RPMI7951 (cell line): ENCODE measurements at regions not wholly inside any gene's neighbourhood (a gene's known extent, or its start where the extent isn't known, plus 50 kb on each side); places are given as distances from the start of the nearest gene placed in this dataset.
"Not testable (repeated sequence)": the region's sequence is repeated elsewhere in the genome, so short reads cannot be mapped to it uniquely, and the experiment has no call there.

Source experiments
- DNase-seq: peaks from one replicate; pipeline ENCODE4 v3.0.0-alpha.2; 2012; ENCODE audit warnings: low read depth

DNA sequence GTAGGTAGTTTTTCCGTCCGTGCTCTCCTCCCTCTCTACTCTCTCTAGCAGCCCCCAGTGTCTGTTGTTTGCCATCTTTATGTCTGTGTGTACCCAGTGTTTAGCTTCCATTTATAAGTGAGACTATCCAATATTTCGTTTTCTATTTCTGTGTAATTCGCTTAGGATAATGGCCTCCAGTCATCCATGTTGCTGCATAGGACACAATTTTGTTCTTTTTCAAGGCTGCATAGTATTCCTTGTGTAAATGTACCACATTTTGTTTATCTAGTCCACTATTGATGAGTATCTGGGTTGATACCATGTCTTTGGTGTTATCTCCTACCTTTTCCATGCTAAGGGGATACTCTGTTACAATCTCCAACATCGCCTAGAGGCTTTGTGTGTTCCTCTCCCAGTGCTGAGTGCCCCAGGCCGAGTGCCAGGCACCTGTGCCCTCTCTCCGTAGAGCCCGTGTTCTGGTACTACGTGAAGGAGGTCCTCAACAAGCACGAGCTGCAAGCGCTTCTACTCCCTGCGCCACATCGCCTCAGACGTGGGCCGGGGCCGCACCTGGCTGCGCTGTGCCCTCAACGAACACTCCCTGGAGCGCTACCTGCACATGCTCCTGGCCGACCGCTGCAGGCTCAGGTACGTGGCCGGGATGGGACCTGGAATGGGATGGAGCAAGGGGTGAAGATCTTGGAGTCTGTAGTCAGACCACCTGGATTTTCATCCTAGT, 51.0 kb downstream of the NPIPB11 start:
- DNase-seq, result not testable (repeated sequence)

DNA sequence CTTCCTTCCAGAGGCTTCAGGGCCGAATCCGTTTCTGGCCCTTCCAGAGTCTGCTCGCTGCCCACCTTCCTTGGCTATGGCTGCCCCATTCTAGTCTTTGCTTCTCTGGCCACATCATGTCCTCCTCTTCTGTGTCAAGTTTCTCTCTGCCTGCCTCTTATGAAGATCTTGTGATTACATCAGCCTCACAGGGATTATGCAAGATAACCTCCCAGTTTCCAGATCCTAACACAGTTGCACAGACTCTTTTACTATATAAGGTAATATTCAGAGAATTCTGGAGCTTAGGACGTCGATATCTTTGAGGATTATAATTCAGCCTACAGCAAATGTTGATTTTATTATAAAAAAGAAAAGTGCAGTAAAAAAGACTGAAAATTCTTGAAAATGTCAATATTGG, 52.1 kb downstream of the NPIPB11 start:
- DNase-seq, result not testable (repeated sequence)

DNA sequence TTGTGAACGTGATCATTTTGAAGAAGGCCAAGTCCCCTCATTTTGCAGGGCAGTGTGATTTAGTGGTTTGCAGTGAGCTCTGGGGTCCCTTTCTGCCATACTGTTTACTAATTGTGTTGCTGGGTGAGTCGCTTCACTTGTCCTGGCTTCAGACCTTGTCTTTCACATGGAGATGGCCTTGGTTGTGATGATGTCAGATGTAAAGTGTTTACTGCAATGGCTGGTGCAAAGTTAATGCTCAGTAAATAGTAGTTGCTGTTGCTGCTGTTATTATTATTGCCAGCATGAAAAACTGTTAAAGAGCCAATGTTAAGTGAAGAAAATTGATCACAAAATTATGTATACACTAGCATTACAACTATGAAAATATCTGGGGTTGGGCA, 53.9 kb downstream of the NPIPB11 start:
- not testable (repeated sequence) for DNase-seq

DNA sequence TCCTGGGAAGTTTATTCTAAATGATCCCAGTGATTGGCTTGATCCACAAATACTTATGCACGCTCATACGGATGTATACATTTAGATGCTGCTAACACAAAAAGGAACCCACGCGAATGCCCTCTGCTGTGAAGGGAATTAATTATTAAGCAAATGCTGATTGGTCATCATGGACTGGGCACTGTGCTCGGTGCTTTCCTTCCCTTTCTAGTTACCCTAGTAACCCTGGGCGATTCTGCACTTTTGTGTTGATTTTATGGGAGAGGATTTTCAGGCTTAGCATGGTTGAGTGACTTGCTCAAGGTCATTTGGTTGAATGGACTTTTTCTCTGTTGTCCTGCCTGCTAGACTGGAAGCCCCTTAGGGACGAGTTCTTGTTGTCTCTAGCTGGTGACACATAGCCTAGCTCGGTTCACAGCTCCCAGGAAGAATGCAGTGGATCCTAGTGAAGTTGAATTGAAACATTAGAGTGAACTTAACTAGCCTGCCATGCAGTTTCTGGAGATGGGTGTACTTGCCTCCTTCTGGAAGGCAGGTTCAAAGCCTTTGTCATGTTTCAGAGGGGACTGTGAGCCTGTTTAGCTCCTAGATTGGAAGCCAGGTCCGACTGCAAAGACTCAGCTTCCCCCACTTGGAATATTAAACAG, 54.4 kb downstream of the NPIPB11 start:
- DNase-seq, result not testable (repeated sequence)

DNA sequence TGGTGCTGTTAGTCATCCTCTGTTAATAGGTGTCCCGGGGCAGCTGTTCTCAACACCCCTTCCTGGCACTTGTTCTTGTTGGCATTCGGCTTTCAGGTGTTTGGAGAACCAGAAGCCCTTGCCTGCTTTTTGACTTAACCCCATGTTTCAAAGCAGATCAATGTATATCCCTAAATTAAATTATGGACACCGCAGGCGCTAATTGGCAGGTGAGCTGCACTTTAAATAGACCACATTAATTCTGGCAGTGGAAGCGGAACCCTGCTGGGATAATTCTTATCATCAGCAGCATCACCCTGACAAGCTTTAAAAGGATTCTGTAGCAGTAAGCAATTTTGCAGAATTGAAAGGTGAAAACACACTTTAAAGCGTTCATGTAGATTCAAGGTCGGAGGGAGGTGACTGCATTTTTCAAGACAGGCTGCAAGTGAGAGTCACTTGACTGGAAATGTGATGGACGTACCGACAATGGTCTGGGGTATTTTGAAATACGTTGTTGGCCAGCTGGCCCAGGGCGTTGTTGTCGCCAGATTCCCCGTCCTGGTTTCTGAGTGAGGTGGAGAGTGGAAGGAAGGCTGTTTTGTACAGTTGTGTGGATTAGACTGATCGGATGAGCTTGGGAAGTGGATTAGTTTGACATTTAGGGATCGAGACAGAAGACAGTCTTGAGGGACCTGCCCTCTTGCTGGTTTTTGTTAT, 55.1 kb downstream of the NPIPB11 start:
- not testable (repeated sequence) for DNase-seq

DNA sequence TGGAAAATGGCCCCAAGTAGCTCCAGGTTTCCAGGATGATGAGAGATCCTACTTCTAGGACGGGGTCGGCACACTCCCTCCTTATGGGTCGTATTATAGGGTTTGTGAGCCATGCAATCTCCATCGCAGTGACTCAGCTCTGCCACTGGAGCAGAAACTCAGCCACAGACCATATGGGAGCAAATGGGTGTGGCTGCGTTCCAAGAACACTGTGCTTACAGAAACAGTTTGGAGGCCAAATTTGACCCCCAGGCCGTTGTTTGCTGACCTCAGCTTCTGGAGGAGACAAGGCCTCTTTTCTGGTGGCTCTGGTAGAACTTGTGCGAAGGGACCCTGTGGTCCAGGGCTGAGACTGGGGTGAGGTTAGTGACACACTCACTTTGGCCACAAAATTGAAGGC, 56.5 kb downstream of the NPIPB11 start:
- DNase-seq, result peak; percentile 95

DNA sequence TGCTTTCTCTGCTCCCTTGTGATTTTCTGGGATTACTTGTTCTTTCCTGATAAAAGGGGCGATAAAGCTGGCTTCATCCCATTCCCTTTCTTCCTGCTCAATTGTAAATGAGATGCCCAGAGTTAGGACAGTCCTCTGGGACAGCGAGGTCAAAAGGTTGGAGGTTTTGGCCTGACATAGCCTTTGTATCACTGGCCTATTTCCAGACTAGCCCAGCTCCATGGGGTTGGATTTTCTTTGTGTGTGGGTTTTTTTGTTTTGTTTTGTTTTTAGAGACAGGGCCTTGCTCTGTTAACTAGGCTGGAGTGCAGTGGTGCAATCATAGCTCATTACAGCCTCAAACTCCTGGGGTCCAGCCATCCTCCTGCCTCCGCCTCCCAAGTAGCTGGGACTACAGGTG, 57.8 kb downstream of the NPIPB11 start:
- DNase-seq, result not testable (repeated sequence)

DNA sequence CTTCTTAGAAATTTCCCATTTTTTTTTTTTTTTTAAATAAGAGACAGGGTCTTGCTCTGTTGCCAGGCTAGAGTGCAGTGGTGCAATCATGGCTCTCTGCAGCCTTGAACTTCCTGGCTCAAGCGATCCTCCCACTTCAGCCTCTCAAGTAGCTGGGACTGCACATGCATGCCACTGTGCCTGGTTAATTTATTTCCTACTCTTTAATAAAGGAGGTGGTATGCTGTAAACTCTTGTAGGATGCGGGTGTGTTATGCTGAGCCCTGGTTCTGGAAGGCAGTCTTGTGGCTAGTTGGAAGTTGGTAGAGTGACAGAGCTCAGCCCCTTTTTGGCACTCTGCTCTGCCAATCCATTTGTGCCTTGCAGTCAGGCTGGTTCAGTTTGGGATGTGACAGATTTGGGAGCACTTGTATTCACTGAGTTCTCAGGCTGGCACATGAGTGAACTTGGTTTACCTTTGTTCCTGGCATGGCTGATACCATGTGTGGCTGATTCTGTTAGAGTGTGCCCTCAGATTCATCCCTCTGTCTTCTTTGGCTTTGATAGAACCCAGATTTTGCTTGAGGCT, 58.3 kb downstream of the NPIPB11 start:
- peak; percentile 16 for DNase-seq

DNA sequence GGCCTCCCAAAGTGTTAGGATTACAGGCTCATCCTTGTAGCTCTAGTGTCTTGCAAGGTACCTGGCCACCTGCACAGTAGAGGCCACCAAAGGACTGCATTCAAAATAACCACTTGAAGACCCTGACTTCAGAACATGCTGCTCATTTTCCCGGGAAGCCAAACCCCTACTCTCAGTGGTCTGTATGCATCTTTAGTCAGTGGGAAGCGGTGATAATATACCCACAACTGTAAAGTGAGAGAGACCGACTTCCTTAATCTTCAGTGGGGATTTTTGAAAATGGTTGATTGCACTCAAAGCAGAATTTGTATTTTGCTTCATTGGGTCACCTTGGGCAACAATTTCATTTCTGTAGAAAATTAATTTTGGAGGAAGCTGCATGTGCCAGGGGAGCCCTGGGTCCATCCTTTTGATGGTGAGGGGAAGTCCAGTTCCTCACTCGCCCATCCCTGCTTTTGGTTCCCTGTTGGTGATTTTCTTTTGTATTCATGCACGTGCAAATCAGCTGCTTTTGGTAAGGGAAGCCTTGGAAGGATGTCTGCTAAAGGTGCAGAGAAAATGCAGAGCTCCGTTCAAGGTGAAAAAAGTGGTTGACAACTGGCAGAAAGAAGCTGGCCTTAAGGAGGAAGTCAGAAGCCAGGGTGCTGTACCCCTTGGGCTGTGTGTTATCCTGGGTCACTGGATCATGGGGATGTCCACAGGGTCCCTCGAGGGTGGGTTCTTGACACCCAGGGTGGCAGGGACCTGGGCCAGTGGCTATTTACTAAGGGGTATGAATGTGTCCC, 59.5 kb downstream of the NPIPB11 start:
- not testable (repeated sequence) for DNase-seq

DNA sequence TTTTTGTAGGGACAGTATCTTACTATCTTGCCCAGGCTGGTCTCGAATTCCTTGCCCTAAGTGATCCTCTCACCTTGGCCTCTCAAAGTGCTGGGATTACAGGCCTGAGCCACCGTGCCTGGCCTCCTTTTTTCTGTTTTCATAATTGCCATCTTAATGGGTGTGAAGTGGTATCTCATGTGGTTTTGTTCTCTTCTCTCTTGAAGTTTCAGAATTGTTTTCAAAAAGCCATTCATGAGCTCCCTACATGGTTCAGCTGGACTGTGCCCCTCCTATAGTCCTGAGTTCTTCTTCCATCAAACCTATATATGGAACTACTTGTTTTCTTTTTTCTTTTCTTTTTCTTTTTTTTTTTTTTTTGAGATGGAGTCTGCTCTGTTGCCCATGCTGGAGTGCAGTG, 60.3 kb downstream of the NPIPB11 start:
- DNase-seq, result not testable (repeated sequence)

DNA sequence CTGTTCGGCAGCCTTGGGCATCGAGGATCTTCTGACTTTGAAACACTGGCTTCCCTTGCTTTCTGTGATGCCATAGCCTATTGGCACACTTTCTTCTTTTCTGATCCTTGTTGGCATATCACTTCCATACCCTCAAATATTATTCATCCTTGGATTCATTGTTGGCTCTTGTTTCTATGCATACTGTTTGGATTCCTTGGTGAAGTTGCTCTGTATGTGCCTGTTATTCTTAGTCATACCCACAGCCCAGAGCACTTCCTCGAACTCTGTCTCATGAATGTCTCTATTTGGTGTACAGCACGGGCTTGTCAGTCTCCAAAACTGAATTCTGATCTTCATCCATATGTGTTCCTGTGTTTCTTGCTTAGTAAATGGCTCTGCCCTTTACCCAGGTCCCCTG, 63.6 kb downstream of the NPIPB11 start:
- DNase-seq, result not testable (repeated sequence)

DNA sequence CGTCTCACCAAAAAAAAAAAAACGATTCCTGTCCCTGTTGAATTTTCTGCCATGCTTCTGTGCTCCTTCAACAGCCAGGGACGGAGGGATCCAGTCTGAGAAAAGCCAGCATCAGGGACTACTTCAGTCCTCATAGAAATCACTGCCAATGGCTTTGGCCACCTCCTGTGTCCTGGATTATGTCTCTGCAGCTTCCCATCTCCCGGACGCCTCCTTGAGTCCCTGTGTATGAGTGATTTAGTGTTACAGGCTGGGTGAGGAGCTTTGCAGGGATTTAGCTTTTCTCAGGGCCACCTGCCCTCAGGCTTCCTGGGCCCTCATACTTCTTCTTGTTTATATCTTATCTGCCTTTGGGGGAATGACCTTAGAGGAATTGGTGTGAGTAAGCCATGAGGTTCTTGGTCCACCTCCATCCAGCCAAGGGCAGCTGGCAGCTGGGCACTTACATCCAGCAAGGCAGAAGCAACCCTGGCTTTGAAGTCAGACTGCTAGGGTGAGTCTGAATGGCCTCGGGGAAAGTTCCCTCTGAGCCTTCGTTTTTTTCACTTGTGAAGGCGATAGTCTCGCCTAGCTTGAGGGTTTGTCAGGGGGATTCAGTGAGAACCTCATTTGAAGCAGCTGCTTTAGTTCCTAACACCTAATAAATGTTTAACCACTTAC, 65.6 kb downstream of the NPIPB11 start:
- DNase-seq, result peak; percentile 77

DNA sequence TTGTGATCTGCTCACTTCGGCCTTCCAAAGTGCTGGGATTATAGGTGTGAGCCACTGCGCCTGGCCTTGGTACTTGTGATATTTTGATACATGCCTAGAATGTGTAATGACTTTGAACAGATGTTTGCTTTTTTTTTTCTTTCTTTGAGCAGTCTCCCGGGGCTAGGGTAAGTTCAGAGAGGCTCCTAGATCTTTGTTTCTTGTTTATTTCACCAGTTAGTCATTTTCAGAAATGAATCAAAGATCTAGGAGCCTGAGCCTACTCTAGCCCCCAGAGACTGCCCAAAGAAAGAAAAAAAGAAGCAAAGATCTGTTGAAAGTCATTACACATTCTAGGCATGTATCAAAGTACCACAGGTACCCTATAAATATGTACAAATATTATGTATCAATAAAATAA, 66.3 kb downstream of the NPIPB11 start:
- DNase-seq, result not testable (repeated sequence)

DNA sequence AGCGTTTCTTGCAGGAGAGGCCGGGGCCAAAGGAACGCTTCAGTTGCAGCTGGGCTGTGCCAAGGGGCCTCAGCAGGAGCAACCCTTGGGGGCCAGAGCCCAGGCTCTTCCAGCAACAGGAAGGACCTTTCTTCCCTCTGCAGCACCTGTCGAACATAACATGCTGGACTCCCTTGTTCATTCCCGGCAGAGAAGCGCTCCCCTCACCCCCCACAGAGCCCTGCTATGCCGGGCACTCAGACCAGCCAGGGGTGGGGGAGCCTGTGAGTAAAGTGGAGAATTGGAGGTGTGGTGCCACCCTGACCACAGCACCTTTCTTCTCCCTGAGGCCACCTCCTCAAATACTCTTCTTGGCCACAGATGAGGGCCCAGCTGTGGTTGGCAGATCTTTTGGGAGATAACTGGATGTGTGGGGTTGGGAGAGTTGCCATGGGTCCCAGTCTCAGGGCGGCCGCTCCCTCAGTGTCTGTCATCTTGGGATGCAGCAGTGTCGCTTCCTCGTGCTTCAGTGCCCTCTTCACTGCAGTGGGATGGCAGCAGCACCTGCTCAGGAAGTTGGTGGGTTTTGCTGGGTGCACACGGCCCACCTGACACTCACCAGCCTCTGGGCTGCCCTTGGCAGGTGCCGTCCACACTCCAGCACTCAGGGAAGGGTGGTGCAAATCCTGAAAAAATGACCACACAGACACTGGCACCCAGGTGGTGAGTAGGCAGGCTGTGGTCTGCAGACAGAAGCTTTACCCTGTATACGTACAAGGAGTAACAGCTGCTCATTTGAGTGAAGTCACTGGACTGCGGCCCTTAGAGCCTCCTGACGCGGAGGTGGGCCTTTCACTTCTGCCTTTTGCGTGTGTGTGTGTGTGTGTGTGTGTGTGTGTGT, 67.5 kb downstream of the NPIPB11 start:
- not testable (repeated sequence) for DNase-seq

DNA sequence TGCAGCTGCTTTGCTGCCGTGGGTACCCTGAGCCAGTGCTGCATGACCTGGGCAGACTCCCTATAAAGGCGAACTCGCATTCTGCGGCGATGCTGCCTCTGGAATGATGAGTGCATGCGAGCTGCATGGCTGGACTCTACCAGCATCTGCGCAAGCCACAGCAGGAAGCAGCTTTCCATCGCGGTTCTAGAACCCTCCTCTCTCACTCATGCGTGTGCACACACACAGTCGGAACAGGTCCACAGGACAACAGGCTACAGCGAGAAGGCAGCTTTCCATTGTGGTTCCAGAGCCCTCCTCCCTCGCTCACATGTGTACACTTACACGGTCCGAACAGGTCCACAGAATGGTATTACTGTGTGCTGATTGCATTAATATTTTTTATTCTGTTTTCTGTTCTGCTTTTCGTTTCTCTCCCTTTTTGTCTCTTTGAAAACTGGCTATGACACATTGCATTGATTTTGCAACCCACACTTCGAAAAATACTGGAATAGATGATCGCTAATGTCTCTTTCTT, 69.1 kb downstream of the NPIPB11 start:
- not testable (repeated sequence) for DNase-seq

DNA sequence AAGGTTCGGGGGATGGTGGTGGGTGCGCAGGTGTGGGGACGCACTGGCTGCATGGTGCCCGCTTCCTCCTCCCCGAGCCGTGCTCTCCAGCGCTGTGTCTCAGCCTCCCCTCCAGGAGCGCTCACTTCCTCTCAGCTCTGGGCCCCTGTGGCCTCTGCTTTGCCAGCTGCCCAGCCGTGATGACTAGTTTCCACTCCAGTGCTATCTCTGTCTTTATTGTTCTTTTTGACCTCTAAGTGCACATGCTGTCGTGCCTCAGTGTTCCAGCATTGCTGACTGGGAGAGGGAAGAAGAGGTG, 71.0 kb downstream of the NPIPB11 start:
- DNase-seq, result not testable (repeated sequence)

DNA sequence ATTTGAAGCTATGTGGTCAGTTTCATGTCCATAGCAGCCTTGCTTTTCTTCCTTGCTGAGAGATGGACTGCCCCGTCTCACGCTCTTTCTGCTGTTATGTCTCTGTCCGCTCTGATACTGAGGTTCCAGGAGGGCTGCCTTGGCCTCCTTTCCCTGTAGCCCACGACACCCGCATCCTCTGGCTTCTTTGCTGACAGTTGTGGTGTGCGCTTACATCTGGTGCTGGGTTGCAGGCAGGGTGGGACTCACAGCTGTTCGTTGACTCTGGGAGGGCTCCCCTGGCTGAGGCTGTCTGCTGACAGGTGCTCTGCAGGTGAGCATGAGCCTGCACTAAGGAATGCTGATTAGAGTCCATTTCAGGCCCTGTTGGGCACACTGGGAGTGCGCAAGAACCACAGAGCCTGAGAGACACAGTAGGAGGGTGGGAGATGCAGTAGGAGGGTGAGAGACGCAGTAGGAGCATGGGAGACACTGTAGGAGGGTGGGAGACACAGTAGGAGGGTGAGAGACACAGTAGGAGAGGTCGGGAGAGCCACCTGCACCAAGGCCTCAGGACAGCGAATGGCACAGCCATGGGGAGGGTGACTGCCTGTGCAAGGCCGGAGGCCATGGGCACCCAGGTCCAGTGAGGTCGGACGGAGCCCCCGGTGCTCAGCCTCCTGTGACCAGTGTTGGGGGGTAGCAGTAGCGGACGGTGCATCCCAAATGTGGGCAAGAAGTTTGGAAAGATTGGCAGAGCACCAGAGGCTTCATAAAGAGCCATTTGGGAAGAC, 71.5 kb downstream of the NPIPB11 start:
- DNase-seq, result not testable (repeated sequence)

DNA sequence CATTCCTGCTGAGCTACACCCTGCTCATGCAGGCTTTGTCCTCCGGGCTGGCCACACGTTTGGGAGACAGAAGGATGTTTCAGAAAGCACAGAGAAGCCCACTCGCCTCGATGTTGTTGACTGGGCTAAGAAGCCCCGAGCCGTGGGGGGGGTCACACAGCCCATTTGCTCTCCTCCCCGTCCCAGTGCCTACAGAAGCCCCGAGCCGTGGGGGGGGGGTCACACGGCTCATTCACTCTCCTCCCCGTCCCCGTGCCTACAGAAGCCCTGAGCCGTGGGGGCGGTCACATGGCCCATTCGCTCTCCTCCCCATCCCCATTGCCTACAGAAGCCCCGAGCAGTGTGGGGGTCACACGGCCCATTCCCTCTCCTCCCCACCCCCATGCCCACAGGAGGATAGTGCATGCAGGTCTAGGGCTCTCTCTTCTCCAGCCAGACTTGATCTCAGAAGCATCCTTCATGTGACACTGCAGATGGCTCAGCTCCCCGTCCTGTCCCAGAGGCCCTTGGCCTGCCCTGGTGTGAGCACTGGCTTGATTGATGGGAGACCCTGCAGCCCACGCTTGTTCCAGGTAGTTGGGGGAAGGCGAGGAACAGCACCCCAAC, 72.9 kb downstream of the NPIPB11 start:
- DNase-seq, result not testable (repeated sequence)

DNA sequence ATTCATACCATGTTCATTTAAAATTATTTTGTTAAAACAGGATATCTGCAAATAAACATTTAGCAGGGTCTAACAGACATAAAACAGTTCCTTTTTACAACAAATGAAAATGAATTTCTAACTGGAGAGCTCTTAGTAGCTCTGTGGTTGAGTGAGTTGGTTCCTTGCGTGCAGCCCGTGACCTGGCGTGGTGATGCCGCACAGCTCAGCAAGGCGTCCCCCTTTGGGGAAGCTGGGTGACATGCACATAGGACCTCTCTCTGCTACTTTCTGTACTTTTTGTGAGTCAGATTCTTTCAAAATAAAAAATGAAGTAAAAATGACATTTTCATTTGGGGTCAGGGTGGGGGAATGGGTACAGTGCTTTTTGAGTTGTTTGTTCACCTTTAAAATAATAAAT, 75.9 kb downstream of the NPIPB11 start:
- DNase-seq, result not testable (repeated sequence)
